ENCODE measurements at regions not wholly inside any gene's neighbourhood (a gene's known extent, or its start where the extent isn't known, plus 50 kb on each side); places are given as distances from the start of the nearest gene placed in this dataset.

DNA sequence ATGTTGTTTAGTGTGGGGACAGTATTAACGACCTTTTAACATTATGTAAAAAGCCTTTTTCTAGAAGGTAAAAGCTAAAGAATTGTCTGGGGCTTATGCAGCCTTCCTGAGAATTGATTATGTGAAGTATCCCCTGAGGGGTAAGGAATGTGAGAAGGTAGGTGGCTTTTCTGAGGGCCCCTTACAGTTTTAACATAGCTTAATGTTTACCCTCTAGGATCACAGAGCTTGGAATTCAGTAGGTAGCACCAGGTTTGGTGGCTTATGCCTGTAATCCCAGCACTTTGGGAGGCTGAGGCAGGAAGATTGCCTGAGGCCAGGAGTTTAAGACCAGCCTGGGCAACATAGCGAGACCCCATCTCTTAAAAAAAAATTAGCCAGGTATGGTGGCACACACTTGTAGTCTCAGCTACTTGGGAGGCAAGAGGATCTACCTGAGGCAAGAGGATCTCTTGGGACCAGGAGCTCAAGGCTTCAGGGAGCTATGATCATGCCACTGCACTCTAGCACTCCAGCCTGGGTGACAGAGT, 101.3 kb downstream of the OLFM4 start:
- TF ChIP-seq, protein P1, sequence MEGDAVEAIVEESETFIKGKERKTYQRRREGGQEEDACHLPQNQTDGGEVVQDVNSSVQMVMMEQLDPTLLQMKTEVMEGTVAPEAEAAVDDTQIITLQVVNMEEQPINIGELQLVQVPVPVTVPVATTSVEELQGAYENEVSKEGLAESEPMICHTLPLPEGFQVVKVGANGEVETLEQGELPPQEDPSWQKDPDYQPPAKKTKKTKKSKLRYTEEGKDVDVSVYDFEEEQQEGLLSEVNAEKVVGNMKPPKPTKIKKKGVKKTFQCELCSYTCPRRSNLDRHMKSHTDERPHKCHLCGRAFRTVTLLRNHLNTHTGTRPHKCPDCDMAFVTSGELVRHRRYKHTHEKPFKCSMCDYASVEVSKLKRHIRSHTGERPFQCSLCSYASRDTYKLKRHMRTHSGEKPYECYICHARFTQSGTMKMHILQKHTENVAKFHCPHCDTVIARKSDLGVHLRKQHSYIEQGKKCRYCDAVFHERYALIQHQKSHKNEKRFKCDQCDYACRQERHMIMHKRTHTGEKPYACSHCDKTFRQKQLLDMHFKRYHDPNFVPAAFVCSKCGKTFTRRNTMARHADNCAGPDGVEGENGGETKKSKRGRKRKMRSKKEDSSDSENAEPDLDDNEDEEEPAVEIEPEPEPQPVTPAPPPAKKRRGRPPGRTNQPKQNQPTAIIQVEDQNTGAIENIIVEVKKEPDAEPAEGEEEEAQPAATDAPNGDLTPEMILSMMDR (IDR thresholded peaks at IDR 0.05), result no peak
- no peak for TF ChIP-seq POLR2A (IDR thresholded peaks at IDR 0.05)
